ENCODE measurements at regions not wholly inside any gene's neighbourhood (a gene's known extent, or its start where the extent isn't known, plus 50 kb on each side); places are given as distances from the start of the nearest gene placed in this dataset.

- TF ChIP-seq CTCF (IDR thresholded peaks at IDR 0.05; ENCODE audit: low read depth, low read length) (no peak), POLR2A (IDR thresholded peaks at IDR 0.05; ENCODE audit: extremely low read depth, insufficient read length) (no peak), MYC (IDR thresholded peaks at IDR 0.05; ENCODE audit: low read depth, low read length) (no peak)
- DNase-seq (ENCODE audit: low read depth): peak; percentile 10
Measured at GRCh38 chr10:30786131-30786530, 156.6 kb upstream of the LYZL2 start.

DNA sequence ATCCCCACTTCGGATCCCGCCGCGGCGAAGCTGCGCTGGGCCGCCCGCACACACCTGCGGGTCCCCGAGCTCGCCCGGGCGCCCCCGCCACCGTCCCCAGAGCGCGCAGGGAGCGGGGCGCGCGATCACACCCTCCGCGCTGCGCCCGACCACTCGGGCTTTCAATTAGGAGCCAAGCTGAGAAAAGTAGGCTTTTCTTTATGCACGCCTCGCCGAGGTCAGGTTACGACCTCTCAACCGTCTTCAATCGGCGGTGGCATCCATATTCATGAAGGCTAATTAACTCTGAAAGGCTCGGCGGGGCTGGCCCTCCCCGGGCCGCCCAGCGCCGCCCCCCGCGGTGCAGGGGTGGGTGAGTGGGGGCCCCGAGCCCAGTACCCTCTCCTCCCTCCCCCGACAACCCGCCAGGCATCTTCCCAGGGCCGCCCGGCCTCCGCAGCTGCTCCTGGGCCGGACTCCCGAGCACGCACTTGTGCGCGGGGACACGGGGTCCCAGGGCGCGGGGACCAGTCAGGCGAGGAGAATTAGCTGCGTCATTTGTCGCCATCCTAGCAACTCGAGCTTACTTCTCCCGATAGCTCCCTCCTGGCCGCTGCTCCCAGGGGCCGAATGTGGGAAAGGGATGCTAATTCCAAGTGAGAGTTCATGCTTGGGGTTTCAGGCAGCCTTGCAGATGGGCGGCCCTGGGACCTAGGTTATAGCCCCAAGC, 155.5 kb upstream of the LYZL2 start:
- peak overlapping the region; percentile 54 for H3K4me3 ChIP-seq (ENCODE audit: low read depth, low read length)
- DNase-seq (ENCODE audit: low read depth): peak; percentile 64
- TF ChIP-seq CTCF (IDR thresholded peaks at IDR 0.05; ENCODE audit: low read depth, low read length): no peak

More at GRCh38 chr10:30786131-30786530, 156.6 kb upstream of the LYZL2 start:
- no peak overlapping the region for H3K4me3 ChIP-seq (ENCODE audit: low read depth, low read length)

DNA sequence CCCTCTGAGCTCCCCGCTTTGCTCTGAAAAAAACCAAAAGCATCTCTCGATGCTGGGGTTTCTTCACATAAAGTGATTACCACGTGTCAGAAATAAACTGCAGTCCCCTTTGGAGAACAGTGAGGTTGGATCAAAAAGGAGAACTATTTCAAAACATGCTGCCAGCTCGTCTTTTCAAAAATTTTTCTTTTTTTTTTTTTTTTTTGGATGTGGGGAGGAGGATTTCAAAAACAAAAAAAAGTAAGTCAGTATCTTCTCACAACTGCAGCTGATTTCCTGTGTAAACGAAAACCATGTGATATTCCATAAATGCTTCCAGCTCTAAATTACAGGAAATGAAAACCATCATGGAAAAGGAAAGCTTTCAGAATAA, 155.0 kb upstream of the LYZL2 start:
- H3K4me3 ChIP-seq (ENCODE audit: low read depth, low read length): peak overlapping the region; percentile 54
- peak; percentile 50 for DNase-seq (ENCODE audit: low read depth)
- TF ChIP-seq CTCF (IDR thresholded peaks at IDR 0.05; ENCODE audit: low read depth, low read length) (no peak), MYC (IDR thresholded peaks at IDR 0.05; ENCODE audit: low read depth, low read length) (peak; percentile 54), POLR2A (IDR thresholded peaks at IDR 0.05; ENCODE audit: extremely low read depth, insufficient read length) (no peak)
- TF ChIP-seq, protein P1, sequence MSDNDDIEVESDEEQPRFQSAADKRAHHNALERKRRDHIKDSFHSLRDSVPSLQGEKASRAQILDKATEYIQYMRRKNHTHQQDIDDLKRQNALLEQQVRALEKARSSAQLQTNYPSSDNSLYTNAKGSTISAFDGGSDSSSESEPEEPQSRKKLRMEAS (IDR thresholded peaks at IDR 0.05; ENCODE audit: low read depth, low read length): peak; percentile 77

DNA sequence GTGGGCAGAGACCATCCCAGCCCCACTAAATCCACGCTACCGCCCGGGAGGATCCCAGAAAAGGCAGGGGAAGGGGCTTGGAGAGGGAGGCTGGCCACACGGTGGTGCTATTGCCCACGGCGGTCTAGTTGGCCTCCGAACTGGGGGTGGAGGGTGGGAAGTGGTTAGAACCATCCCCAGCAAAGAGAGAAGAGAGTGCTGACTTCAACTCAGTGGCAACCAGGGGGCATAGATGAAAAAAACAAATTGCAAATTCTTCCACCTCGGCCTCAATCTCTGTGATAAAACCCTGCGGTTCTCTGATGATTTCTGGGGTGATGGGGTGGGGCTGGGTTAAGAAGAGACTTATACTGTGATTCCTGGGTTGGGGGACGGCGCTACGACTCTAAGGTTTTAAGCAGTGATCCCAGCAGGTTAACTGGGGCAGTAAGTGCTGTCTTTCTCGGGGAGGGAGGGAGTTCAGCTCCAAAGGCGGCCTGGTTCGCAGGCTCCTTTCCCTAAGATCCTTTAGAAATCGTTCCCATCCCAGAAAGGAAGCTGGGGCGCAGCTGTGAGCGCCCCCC, 154.5 kb upstream of the LYZL2 start:
- peak overlapping the region; percentile 54 for H3K4me3 ChIP-seq (ENCODE audit: low read depth, low read length)
- DNase-seq (ENCODE audit: low read depth): peak; percentile 90
- TF ChIP-seq POLR2A (IDR thresholded peaks at IDR 0.05; ENCODE audit: extremely low read depth, insufficient read length) (no peak), CTCF (IDR thresholded peaks at IDR 0.05; ENCODE audit: low read depth, low read length) (peak; percentile 68), MYC (IDR thresholded peaks at IDR 0.05; ENCODE audit: low read depth, low read length) (no peak)

DNA sequence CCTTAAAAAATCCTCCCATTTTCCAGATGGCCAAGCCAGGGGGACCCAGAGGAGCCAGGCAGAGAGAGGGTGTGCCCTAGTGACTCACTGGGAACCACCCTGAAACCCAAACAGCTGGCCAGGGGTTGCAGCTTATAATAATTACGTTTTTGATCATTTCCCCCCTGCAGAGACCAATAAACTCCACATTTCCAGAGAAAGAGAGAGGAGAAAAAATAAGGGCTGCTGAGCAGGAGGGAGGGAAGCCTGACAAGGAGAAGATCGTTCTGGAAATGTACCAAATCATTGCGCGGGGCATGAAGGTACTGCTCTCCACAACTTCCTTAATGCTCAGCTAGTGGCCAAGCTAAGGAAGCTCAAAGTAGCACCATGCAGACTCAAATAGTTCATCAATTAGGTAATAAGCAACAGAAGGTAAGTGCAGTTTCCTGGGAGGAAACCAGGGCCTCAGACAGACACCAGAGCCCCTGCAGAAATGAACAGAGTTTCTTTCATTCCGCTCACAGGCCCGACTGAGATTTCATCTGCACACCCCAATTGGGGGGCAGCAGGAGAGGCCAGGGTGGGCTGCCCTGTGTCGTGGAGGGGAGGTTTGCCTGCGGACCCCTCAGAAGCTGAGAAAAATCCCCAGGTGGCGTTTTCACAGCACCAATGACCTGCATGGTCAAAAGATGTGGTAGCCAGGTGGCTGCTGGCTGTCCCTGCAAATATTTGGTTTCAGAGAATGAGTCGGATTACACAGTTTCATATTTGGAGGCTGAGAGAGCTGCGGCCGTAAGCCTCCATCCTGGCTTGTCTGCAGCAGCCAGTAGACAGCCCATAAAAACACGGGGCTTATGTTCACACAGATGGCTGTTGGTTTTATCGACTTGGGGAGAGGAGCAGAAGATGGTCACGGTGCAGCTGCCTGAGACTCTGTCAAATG, 153.2 kb upstream of the LYZL2 start:
- no peak overlapping the region for H3K4me3 ChIP-seq (ENCODE audit: low read depth, low read length)
- DNase-seq (ENCODE audit: low read depth): peak; percentile 52
- TF ChIP-seq POLR2A (IDR thresholded peaks at IDR 0.05; ENCODE audit: extremely low read depth, insufficient read length) (no peak), CTCF (IDR thresholded peaks at IDR 0.05; ENCODE audit: low read depth, low read length) (no peak), MYC (IDR thresholded peaks at IDR 0.05; ENCODE audit: low read depth, low read length) (no peak)
- TF ChIP-seq, protein P1 (IDR thresholded peaks at IDR 0.05; ENCODE audit: low read depth, low read length): no peak
